ENCODE measurements at regions not wholly inside any gene's neighbourhood (a gene's known extent, or its start where the extent isn't known, plus 50 kb on each side); places are given as distances from the start of the nearest gene placed in this dataset.
A peak's percentile ranks its signal among the peaks of the same experiment; 100 is the strongest.

- no peaks in the 10 kb centered on the region for H3K9me3 ChIP-seq
- no peak for TF ChIP-seq CTCF (IDR thresholded peaks at IDR 0.05)
- H3K27ac ChIP-seq: no peak overlapping the region
- H3K4me3 ChIP-seq: no peak overlapping the region
- intact Hi-C loops (cut with DNase I): no loop called here
- DNase-seq (no peak), ATAC-seq (no peak)
- H3K36me3 ChIP-seq: no peaks in the 10 kb centered on the region
- H3K4me1 ChIP-seq: no peaks in the 10 kb centered on the region
- no peaks in the 10 kb centered on the region for H3K27me3 ChIP-seq
Measured at GRCh38 chr2:128682266-128682665, 363.6 kb upstream of the HS6ST1 start.

- H3K27me3 ChIP-seq: no peaks in the 10 kb centered on the region
- no peak overlapping the region for H3K4me3 ChIP-seq
- ATAC-seq (no peak), DNase-seq (no peak)
- no peak overlapping the region for H3K27ac ChIP-seq
- TF ChIP-seq CTCF (IDR thresholded peaks at IDR 0.05): no peak
- intact Hi-C loops (cut with DNase I): no loop called here
- H3K36me3 ChIP-seq: no peaks in the 10 kb centered on the region
- H3K9me3 ChIP-seq: no peaks in the 10 kb centered on the region
- H3K4me1 ChIP-seq: no peaks in the 10 kb centered on the region
Measured at GRCh38 chr2:128682729-128683284, 364.1 kb upstream of the HS6ST1 start.

- Histone ChIP-seq H3K9me3 (no peaks in the 10 kb centered on the region), H3K27ac (no peak overlapping the region), H3K36me3 (no peaks in the 10 kb centered on the region), H3K4me3 (no peak overlapping the region), H3K27me3 (no peaks in the 10 kb centered on the region), H3K4me1 (no peaks in the 10 kb centered on the region)
- DNase-seq (no peak), ATAC-seq (no peak)
- intact Hi-C loops (cut with DNase I): no loop called here
- TF ChIP-seq CTCF (IDR thresholded peaks at IDR 0.05): no peak
Measured at GRCh38 chr2:128684523-128684922, 365.9 kb upstream of the HS6ST1 start.

GRCh38 chr2:128685841-128686496 is 367.3 kb upstream of the HS6ST1 start:
- no peak overlapping the region for H3K4me3 ChIP-seq
- H3K36me3 ChIP-seq: no peaks in the 10 kb centered on the region
- H3K4me1 ChIP-seq: no peaks in the 10 kb centered on the region
- intact Hi-C loops (cut with DNase I): no loop called here
- ATAC-seq (no peak), DNase-seq (no peak)
- H3K27ac ChIP-seq: no peak overlapping the region
- H3K9me3 ChIP-seq: no peaks in the 10 kb centered on the region
- no peaks in the 10 kb centered on the region for H3K27me3 ChIP-seq
- TF ChIP-seq CTCF (IDR thresholded peaks at IDR 0.05): no peak

GRCh38 chr2:128686497-128686859 is 367.8 kb upstream of the HS6ST1 start:
- peak; percentile 59 for ATAC-seq

More at GRCh38 chr2:128686497-128686859, 367.8 kb upstream of the HS6ST1 start:
- intact Hi-C loops (cut with DNase I): no loop called here
- no peaks in the 10 kb centered on the region for H3K36me3 ChIP-seq
- no peaks in the 10 kb centered on the region for H3K9me3 ChIP-seq
- H3K27ac ChIP-seq: no peak overlapping the region
- no peak for TF ChIP-seq CTCF (IDR thresholded peaks at IDR 0.05)
- DNase-seq: no peak
- no peak overlapping the region for H3K4me3 ChIP-seq
- no peaks in the 10 kb centered on the region for H3K27me3 ChIP-seq
- no peaks in the 10 kb centered on the region for H3K4me1 ChIP-seq
